Left ventricle myocardium inferior (tissue), 1 donor: ENCODE measurements at regions not wholly inside any gene's neighbourhood (a gene's known extent, or its start where the extent isn't known, plus 50 kb on each side); places are given as distances from the start of the nearest gene placed in this dataset.

Experiments
- DNase-seq: peaks from one replicate; pipeline ENCODE4 v3.0.0-alpha.2; 2020
- H3K27ac ChIP-seq: fragments of 200-600 bp; replicated peaks from 2 replicates; pipeline ENCODE4 v1.8.0; 2021
- H3K27me3 ChIP-seq: fragments of 200-600 bp; 2 replicates; pipeline ENCODE4 v1.8.0; 2021; ENCODE audit warnings: low read depth
- H3K36me3 ChIP-seq: fragments of 200-600 bp; 2 replicates; pipeline ENCODE4 v1.8.0; 2021
- H3K4me1 ChIP-seq: fragments of 200-600 bp; 2 replicates; pipeline ENCODE4 v1.8.0; 2021
- H3K4me3 ChIP-seq: fragments of 200-600 bp; 2 replicates; pipeline ENCODE4 v1.8.0; 2021; ENCODE audit warnings: mild to moderate bottlenecking, moderate library complexity
- H3K9me3 ChIP-seq: fragments of 200-600 bp; replicated peaks from 2 replicates; pipeline ENCODE4 v1.8.0; 2021
- intact Hi-C: fragments of 100-400 bp; cut with micrococcal nuclease; formaldehyde crosslinking; loops from one replicate; pipeline ENCODE4 v1.11.0; 2022
- TF ChIP-seq, protein P1 (sequence below): fragments of 200-600 bp; IDR thresholded peaks from 2 replicates; pipeline ENCODE4 v1.8.0; 2021; ENCODE audit warnings: antibody characterized with exemption, mild to moderate bottlenecking, borderline replicate concordance
- donor health status: DM: no; HTN: yes; CAD: no; lungs with severe emphysema.

DNA sequence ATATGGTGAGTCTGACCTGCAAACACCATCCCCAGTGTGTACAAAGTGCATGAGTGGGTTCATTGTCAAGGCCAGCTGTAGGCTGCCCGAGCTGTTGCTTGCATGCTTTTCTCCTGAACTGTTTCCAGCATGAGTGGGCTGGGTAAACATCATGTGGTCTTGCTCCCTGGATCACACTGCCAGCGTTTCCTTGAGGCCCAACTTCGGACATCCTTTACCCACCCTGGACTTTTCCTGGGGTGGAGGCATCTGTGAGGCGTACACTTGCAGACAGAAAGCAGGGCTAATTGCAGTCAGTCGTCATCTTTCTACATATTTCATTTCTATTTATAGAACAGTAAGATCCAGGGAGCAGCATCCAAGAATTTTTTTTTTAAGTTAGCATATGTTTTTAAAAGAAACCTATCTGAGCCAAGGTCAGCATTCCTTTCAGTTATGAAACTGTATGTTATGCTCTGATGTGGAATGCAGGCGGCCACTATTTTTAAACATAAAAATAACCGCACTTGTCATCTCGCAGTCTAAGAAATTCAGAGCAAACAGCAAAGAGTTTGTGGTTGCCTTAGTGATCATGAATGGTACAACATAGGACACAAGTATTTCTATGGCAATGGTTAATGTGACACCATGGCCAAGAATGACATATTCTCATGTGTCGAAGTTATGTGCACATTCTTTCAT, 106.5 kb upstream of the DMRT1 start:
- H3K36me3 ChIP-seq: peaks cover 74% of the 10 kb centered on the region
- H3K9me3 ChIP-seq: no peaks in the 10 kb centered on the region
- TF ChIP-seq, protein P1, sequence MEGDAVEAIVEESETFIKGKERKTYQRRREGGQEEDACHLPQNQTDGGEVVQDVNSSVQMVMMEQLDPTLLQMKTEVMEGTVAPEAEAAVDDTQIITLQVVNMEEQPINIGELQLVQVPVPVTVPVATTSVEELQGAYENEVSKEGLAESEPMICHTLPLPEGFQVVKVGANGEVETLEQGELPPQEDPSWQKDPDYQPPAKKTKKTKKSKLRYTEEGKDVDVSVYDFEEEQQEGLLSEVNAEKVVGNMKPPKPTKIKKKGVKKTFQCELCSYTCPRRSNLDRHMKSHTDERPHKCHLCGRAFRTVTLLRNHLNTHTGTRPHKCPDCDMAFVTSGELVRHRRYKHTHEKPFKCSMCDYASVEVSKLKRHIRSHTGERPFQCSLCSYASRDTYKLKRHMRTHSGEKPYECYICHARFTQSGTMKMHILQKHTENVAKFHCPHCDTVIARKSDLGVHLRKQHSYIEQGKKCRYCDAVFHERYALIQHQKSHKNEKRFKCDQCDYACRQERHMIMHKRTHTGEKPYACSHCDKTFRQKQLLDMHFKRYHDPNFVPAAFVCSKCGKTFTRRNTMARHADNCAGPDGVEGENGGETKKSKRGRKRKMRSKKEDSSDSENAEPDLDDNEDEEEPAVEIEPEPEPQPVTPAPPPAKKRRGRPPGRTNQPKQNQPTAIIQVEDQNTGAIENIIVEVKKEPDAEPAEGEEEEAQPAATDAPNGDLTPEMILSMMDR: no peak
- peaks cover 69% of the 10 kb centered on the region for H3K4me1 ChIP-seq
- H3K27ac ChIP-seq: peak overlapping the region; percentile 94
- intact Hi-C loops: no loop called here
- no peak for DNase-seq
- H3K4me3 ChIP-seq: peak overlapping the region; percentile 24
- H3K27me3 ChIP-seq: no peaks in the 10 kb centered on the region

DNA sequence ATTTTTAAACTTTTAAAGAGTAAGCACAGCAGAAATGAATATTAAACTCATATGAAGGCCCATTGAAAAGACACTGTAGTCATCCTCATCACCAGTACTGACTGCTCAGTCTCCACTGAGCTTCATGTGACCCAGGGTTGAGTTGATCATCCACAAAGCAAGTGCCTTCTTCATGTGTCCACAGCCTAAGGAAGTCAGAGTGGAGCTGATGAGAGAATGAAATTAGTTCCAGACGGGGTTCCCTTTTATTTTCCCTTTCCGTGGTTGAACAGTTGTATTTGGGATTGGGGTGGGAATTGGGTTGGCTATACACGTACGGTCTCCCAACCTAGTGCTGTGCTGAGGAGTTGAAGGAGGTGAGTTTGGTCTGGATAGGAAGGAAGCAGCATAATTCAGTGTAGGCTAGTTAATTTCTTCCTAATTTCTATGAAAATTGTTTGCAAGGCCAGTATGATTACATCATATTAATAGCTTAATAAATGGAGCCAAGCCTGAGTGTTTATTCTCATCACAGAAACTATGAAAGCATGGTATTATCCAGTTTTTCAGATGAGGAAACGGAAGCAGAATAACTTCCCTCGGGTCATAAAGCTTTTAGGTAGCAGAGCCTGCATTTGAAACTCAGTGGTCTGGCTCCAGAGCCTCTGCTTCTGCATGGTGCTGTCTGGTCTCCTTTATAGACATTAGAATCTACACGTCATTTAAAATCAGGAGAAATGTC, 103.9 kb upstream of the DMRT1 start:
- no peak for DNase-seq
- H3K36me3 ChIP-seq: peaks cover 75% of the 10 kb centered on the region
- intact Hi-C loops: no loop called here

DNA sequence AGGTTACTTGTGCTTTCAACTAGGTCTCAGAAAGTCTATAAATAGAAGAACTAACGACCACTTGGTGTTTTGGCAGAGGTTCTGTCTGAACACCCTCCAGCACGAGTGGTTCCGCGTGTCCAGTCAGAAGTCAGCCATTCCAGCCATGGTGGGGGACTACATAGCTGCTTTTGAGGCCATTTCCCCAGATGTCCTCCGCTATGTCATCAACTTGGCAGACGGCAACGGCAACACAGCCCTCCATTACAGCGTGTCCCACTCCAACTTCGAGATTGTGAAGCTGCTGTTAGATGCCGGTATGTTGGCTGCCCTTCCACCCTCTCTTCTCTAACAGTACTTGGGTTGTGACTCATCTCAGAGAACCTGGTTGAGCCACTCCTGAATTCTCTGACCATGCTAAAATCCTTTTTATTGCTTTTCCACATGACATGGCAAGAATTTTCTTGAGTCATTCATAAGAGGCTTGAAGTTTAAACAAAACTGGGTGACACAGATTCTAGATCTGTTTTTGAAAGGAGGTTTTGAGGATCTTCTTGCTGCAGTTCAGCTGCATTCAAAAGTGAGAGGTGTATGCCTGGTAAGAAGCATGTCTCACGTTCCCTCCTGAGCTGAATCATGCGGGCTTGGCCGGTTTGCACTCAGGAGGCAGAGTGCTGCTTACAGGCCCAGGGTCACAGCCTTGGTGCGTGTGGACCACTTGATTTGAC, 103.1 kb upstream of the DMRT1 start:
- H3K27me3 ChIP-seq: no peaks in the 10 kb centered on the region
- TF ChIP-seq, protein P1: no peak
- peaks cover 99% of the 10 kb centered on the region for H3K4me1 ChIP-seq
- H3K4me3 ChIP-seq: peak overlapping the region; percentile 10
- intact Hi-C loops: no loop called here
- H3K9me3 ChIP-seq: no peaks in the 10 kb centered on the region
- H3K27ac ChIP-seq: peak overlapping the region; percentile 94
- peaks cover 77% of the 10 kb centered on the region for H3K36me3 ChIP-seq
- DNase-seq: peak; percentile 71

More for the DNA sequence above, 103.9 kb upstream of the DMRT1 start:
- TF ChIP-seq, protein P1: no peak
- Histone ChIP-seq H3K4me3 (no peak overlapping the region), H3K27me3 (no peaks in the 10 kb centered on the region), H3K4me1 (peaks cover 94% of the 10 kb centered on the region), H3K9me3 (no peaks in the 10 kb centered on the region), H3K27ac (peak overlapping the region; percentile 94)

DNA sequence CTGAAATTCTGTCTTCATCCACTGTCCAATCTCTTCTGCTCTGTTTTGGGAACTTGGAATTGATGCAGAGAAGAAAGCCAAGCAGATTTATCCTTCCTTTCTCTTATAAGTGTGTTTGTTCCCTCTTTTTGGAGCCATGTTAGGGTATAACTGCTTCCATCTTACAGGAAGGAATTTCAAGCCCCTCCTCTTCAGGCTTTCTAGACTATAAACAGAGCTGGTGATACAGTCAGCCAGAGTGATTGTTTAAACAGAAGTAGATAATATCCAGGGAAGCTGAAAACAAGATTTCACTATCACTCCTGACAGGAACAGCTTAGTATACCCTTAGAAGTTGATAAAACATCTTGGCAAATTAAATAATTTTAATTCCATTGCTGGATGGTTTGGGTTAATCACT, 102.1 kb upstream of the DMRT1 start:
- TF ChIP-seq, protein P1: no peak
- Histone ChIP-seq H3K4me1 (peaks cover 99% of the 10 kb centered on the region), H3K27me3 (no peaks in the 10 kb centered on the region), H3K9me3 (no peaks in the 10 kb centered on the region), H3K4me3 (no peak overlapping the region), H3K27ac (peak overlapping the region; percentile 94), H3K36me3 (peaks cover 82% of the 10 kb centered on the region)
- intact Hi-C loops: no loop called here
- no peak for DNase-seq

DNA sequence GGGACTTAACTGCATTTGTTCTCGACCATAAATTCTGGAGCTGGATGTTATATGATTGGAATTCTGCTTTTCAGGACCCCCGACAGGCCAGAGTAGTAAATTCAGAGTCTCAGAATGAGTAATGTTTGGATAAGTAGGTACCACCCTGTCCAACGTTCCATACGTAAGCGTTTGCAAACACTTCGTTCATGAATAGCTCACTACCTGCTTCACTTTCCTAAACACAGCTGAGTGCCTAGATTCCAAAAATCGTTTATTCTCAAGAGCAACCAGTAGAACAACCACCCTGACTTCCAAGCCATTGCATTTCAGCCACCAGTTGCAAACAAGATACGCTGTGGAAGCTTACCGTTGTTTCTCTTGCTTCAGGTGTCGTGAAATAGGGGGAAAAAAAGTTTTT, 101.3 kb upstream of the DMRT1 start:
- Histone ChIP-seq H3K36me3 (peaks cover 88% of the 10 kb centered on the region), H3K27me3 (no peaks in the 10 kb centered on the region), H3K9me3 (no peaks in the 10 kb centered on the region), H3K4me3 (no peak overlapping the region), H3K4me1 (peaks cover 99% of the 10 kb centered on the region), H3K27ac (peak overlapping the region; percentile 94)
- no peak for DNase-seq
- TF ChIP-seq, protein P1: no peak
- intact Hi-C loops: no loop called here
